Activated CD8-positive, alpha-beta memory T cell treated with anti-CD3 and anti-CD28 coated beads, Interleukin-2, amount 10 ng/mL, durations not matched to agents 7 days and 5 days (primary cell): ENCODE measurements at regions not wholly inside any gene's neighbourhood (a gene's known extent, or its start where the extent isn't known, plus 50 kb on each side); places are given as distances from the start of the nearest gene placed in this dataset.

Experiments
- ATAC-seq: fragments of 150-1000 bp; cut with Tn5 transposase; one replicate; pipeline ENCODE4 v1.10.0; 2021; ENCODE audit warnings: moderate library complexity
- CTCF ChIA-PET: fragments of 350-600 bp; sonication (Branson Sonifier 250); formaldehyde crosslinking; loops from one replicate; lab custom pipeline; 2021; ENCODE audit warnings: antibody characterized with exemption; lab: Charles Lee
- DNase-seq: peaks from one replicate; pipeline ENCODE4 v3.0.0-alpha.2; 2020
- H3K27ac Mint-ChIP-seq: one replicate; pipeline ENCODE4 v1.8.0; 2021; ENCODE audit warnings: mild to moderate bottlenecking, mixed read lengths
- H3K27me3 Mint-ChIP-seq: one replicate; pipeline ENCODE4 v1.8.0; 2021; ENCODE audit warnings: mixed read lengths
- H3K36me3 Mint-ChIP-seq: one replicate; pipeline ENCODE4 v1.8.0; 2021; ENCODE audit warnings: mild to moderate bottlenecking, mixed read lengths
- H3K4me1 Mint-ChIP-seq: one replicate; pipeline ENCODE4 v1.8.0; 2021; ENCODE audit warnings: mixed read lengths
- H3K4me3 Mint-ChIP-seq: one replicate; pipeline ENCODE4 v1.8.0; 2021; ENCODE audit warnings: mild to moderate bottlenecking, moderate library complexity, mixed read lengths
- H3K9me3 Mint-ChIP-seq: one replicate; pipeline ENCODE4 v1.8.0; 2022; ENCODE audit warnings: low read depth, mixed read lengths

GRCh38 chr15:95303713-95304112 is 1026.8 kb upstream of the NR2F2 start:
- CTCF ChIA-PET: interaction anchor here (1.0 kb wide), 1 partner anchor 11 kb away, joined by 3 read pairs; no protein-coding TSS in a partner anchor
- no peaks in the 10 kb centered on the region for H3K36me3 Mint-ChIP-seq
- no peaks in the 10 kb centered on the region for H3K9me3 Mint-ChIP-seq
- no peak overlapping the region for H3K4me3 Mint-ChIP-seq
- ATAC-seq (no peak), DNase-seq (no peak)
- H3K27me3 Mint-ChIP-seq: peaks cover 54% of the 10 kb centered on the region
- H3K27ac Mint-ChIP-seq: no peak overlapping the region
- H3K4me1 Mint-ChIP-seq: peaks cover 26% of the 10 kb centered on the region

GRCh38 chr15:95304151-95304946 is 1026.2 kb upstream of the NR2F2 start:
- peaks cover 54% of the 10 kb centered on the region for H3K27me3 Mint-ChIP-seq
- ATAC-seq (peak; percentile 42), DNase-seq (no peak)
- no peak overlapping the region for H3K27ac Mint-ChIP-seq
- H3K4me1 Mint-ChIP-seq: peaks cover 24% of the 10 kb centered on the region
- CTCF ChIA-PET: interaction anchor here (1.0 kb wide), 1 partner anchor 11 kb away, joined by 3 read pairs; no protein-coding TSS in a partner anchor
- H3K36me3 Mint-ChIP-seq: no peaks in the 10 kb centered on the region
- H3K4me3 Mint-ChIP-seq: no peak overlapping the region
- H3K9me3 Mint-ChIP-seq: no peaks in the 10 kb centered on the region

- CTCF ChIA-PET: interaction anchor here (1.0 kb wide), 1 partner anchor 10 kb away, joined by 3 read pairs; no protein-coding TSS in a partner anchor
These were observed 1025.5 kb upstream of the NR2F2 start for GRCh38 chr15:95304947-95305400.

GRCh38 chr15:95307115-95307514 is 1023.4 kb upstream of the NR2F2 start:
- Mint-ChIP-seq H3K36me3 (no peaks in the 10 kb centered on the region), H3K27me3 (peaks cover 64% of the 10 kb centered on the region), H3K9me3 (no peaks in the 10 kb centered on the region), H3K4me3 (no peak overlapping the region), H3K4me1 (peaks cover 14% of the 10 kb centered on the region), H3K27ac (no peak overlapping the region)
- DNase-seq (no peak), ATAC-seq (no peak)
- CTCF ChIA-PET: no interaction called here

More at GRCh38 chr15:95304947-95305400, 1025.5 kb upstream of the NR2F2 start:
- no peak overlapping the region for H3K4me3 Mint-ChIP-seq
- no peaks in the 10 kb centered on the region for H3K9me3 Mint-ChIP-seq
- ATAC-seq (no peak), DNase-seq (no peak)
- H3K4me1 Mint-ChIP-seq: peaks cover 24% of the 10 kb centered on the region
- H3K27ac Mint-ChIP-seq: no peak overlapping the region
- peaks cover 56% of the 10 kb centered on the region for H3K27me3 Mint-ChIP-seq
- H3K36me3 Mint-ChIP-seq: no peaks in the 10 kb centered on the region

- H3K27ac Mint-ChIP-seq: no peak overlapping the region
- no peak overlapping the region for H3K4me3 Mint-ChIP-seq
These were observed 1011.3 kb upstream of the NR2F2 start for GRCh38 chr15:95319242-95319641.

GRCh38 chr15:95323796-95324195 is 1006.7 kb upstream of the NR2F2 start:
- H3K27ac Mint-ChIP-seq: no peak overlapping the region
- CTCF ChIA-PET: no interaction called here
- ATAC-seq (no peak), DNase-seq (no peak)
- H3K9me3 Mint-ChIP-seq: peaks cover 5% of the 10 kb centered on the region
- H3K4me1 Mint-ChIP-seq: peaks cover 1% of the 10 kb centered on the region
- H3K4me3 Mint-ChIP-seq: no peak overlapping the region
- H3K27me3 Mint-ChIP-seq: peaks cover 36% of the 10 kb centered on the region
- no peaks in the 10 kb centered on the region for H3K36me3 Mint-ChIP-seq

More at GRCh38 chr15:95319242-95319641, 1011.3 kb upstream of the NR2F2 start:
- H3K27me3 Mint-ChIP-seq: peaks cover 5% of the 10 kb centered on the region
- peaks cover 11% of the 10 kb centered on the region for H3K9me3 Mint-ChIP-seq
- ATAC-seq (no peak), DNase-seq (no peak)
- no peaks in the 10 kb centered on the region for H3K36me3 Mint-ChIP-seq
- CTCF ChIA-PET: no interaction called here
- H3K4me1 Mint-ChIP-seq: no peaks in the 10 kb centered on the region

GRCh38 chr15:95324656-95325055 is 1005.8 kb upstream of the NR2F2 start:
- DNase-seq (no peak), ATAC-seq (no peak)
- Mint-ChIP-seq H3K27me3 (peaks cover 36% of the 10 kb centered on the region), H3K4me3 (no peak overlapping the region), H3K4me1 (peaks cover 1% of the 10 kb centered on the region), H3K27ac (no peak overlapping the region), H3K36me3 (no peaks in the 10 kb centered on the region), H3K9me3 (peaks cover 2% of the 10 kb centered on the region)
- CTCF ChIA-PET: interaction anchor here (0.6 kb wide), 1 partner anchor 917 kb away, joined by 3 read pairs; no protein-coding TSS in a partner anchor

GRCh38 chr15:95325763-95326404 is 1004.6 kb upstream of the NR2F2 start:
- CTCF ChIA-PET: no interaction called here
- Mint-ChIP-seq H3K36me3 (no peaks in the 10 kb centered on the region), H3K27me3 (peaks cover 36% of the 10 kb centered on the region), H3K4me1 (peaks cover 1% of the 10 kb centered on the region), H3K9me3 (no peaks in the 10 kb centered on the region), H3K4me3 (no peak overlapping the region), H3K27ac (no peak overlapping the region)
- DNase-seq: no peak
- ATAC-seq: no peak

- CTCF ChIA-PET: no interaction called here
- DNase-seq: no peak
- Mint-ChIP-seq H3K4me1 (peaks cover 1% of the 10 kb centered on the region), H3K36me3 (no peaks in the 10 kb centered on the region), H3K27ac (no peak overlapping the region), H3K4me3 (no peak overlapping the region), H3K27me3 (peaks cover 36% of the 10 kb centered on the region), H3K9me3 (no peaks in the 10 kb centered on the region)
- ATAC-seq: no peak
These were observed 1003.9 kb upstream of the NR2F2 start for GRCh38 chr15:95326431-95327182.

GRCh38 chr15:95327183-95327525 is 1003.3 kb upstream of the NR2F2 start:
- ATAC-seq: no peak
- no peak overlapping the region for H3K27ac Mint-ChIP-seq
- no peak overlapping the region for H3K4me3 Mint-ChIP-seq
- CTCF ChIA-PET: no interaction called here
- H3K27me3 Mint-ChIP-seq: peaks cover 34% of the 10 kb centered on the region
- H3K4me1 Mint-ChIP-seq: peaks cover 1% of the 10 kb centered on the region
- no peaks in the 10 kb centered on the region for H3K36me3 Mint-ChIP-seq
- DNase-seq: no peak
- H3K9me3 Mint-ChIP-seq: no peaks in the 10 kb centered on the region

GRCh38 chr15:95327661-95328060 is 1002.8 kb upstream of the NR2F2 start:
- CTCF ChIA-PET: no interaction called here
- no peak for DNase-seq
- H3K27ac Mint-ChIP-seq: no peak overlapping the region
- peaks cover 34% of the 10 kb centered on the region for H3K27me3 Mint-ChIP-seq
- H3K9me3 Mint-ChIP-seq: no peaks in the 10 kb centered on the region
- H3K36me3 Mint-ChIP-seq: no peaks in the 10 kb centered on the region
- peaks cover 1% of the 10 kb centered on the region for H3K4me1 Mint-ChIP-seq
- no peak for ATAC-seq
- H3K4me3 Mint-ChIP-seq: no peak overlapping the region

GRCh38 chr15:95328559-95328958 is 1001.9 kb upstream of the NR2F2 start:
- H3K4me1 Mint-ChIP-seq: peaks cover 1% of the 10 kb centered on the region
- H3K27ac Mint-ChIP-seq: no peak overlapping the region
- H3K4me3 Mint-ChIP-seq: no peak overlapping the region
- no peaks in the 10 kb centered on the region for H3K36me3 Mint-ChIP-seq
- CTCF ChIA-PET: no interaction called here
- no peaks in the 10 kb centered on the region for H3K9me3 Mint-ChIP-seq
- DNase-seq (no peak), ATAC-seq (no peak)
- H3K27me3 Mint-ChIP-seq: peaks cover 34% of the 10 kb centered on the region

- no peak overlapping the region for H3K4me3 Mint-ChIP-seq
- no peaks in the 10 kb centered on the region for H3K9me3 Mint-ChIP-seq
- ATAC-seq (no peak), DNase-seq (no peak)
- peaks cover 31% of the 10 kb centered on the region for H3K27me3 Mint-ChIP-seq
- CTCF ChIA-PET: no interaction called here
- no peaks in the 10 kb centered on the region for H3K36me3 Mint-ChIP-seq
- H3K27ac Mint-ChIP-seq: no peak overlapping the region
- H3K4me1 Mint-ChIP-seq: peaks cover 1% of the 10 kb centered on the region
These were observed 1001.1 kb upstream of the NR2F2 start for GRCh38 chr15:95329362-95329761.
